GM12878 (cell line): ENCODE measurements at regions not wholly inside any gene's neighbourhood (a gene's known extent, or its start where the extent isn't known, plus 50 kb on each side); places are given as distances from the start of the nearest gene placed in this dataset.

Experiments
- ATAC-seq: fragments of 200-7000 bp; cut with Tn5 transposase; 3 replicates; pipeline ENCODE4 v1.9.1; 2020; ENCODE audit warnings: mild to moderate bottlenecking, moderate library complexity
- BruUV-seq: library from RNA; stranded (reverse); fragments of 400-500 nt; replicated peaks from 2 replicates; lab custom pipeline; 2021; lab: Mats Ljungman, UMichigan
- CTCF ChIA-PET: fragments of 300-600 bp; sonication (Branson Sonifier 250); formaldehyde crosslinking; extraction: SDS; loops from one replicate; lab custom pipeline; 2021; ENCODE audit warnings: inconsistent platforms; lab: Yijun Ruan, JAX
- POLR2A ChIA-PET: fragments of 350-600 bp; formaldehyde crosslinking; extraction: SDS; loops from one replicate; lab custom pipeline; 2021; ENCODE audit warnings: inconsistent platforms; lab: Charles Lee
- RAD21 ChIA-PET: fragments of 300-600 bp; sonication (Branson Sonifier 250); formaldehyde crosslinking; loops from one replicate; lab custom pipeline; 2023; ENCODE audit warnings: antibody characterized with exemption; ENCODE audit not compliant: unreplicated experiment; lab: Charles Lee
- SMC1A ChIA-PET: fragments of 300-600 bp; sonication (Branson Sonifier 250); formaldehyde crosslinking; loops from one replicate; lab custom pipeline; 2023; ENCODE audit not compliant: unreplicated experiment, uncharacterized antibody; lab: Charles Lee
- DNase-seq: peaks from one replicate; pipeline ENCODE4 v3.0.0-alpha.2; 2011; ENCODE audit warnings: low read depth, low spot score
- FAIRE-seq: peaks from 3 replicates; lab custom pipeline; 2011; peaks lifted over from hg19 to GRCh38; lab: Jason Lieb, UNC
- H2AFZ ChIP-seq: 2 replicates; pipeline ENCODE4 v1.6.0; 2011; ENCODE audit warnings: low read depth, low read length, control low read depth; ENCODE audit not compliant: control insufficient read depth
- H3K27ac ChIP-seq: 2 replicates; pipeline ENCODE4 v1.5.1; 2011; ENCODE audit warnings: control low read depth; ENCODE audit not compliant: control insufficient read depth, insufficient read depth
- H3K27me3 ChIP-seq, 2 experiments: replicated peaks in 1 of 2; 2 replicates each; pipeline versions ENCODE4 v1.6.0 to v1.6.1; 2011; ENCODE audit warnings: low read length in 1 of 2; ENCODE audit not compliant: control insufficient read depth in 2 of 2, insufficient read depth in 2 of 2
- H3K36me3 ChIP-seq, 2 experiments: 2 replicates each; pipeline ENCODE4 v1.5.1; 2011; ENCODE audit warnings: low read length in 1 of 2; ENCODE audit not compliant: control insufficient read depth in 2 of 2, insufficient read depth in 2 of 2
- H3K4me1 ChIP-seq: 2 replicates; pipeline ENCODE4 v1.6.1; 2011; ENCODE audit warnings: mild to moderate bottlenecking, low read length, moderate library complexity, mixed read lengths; ENCODE audit not compliant: control insufficient read depth, insufficient read depth
- H3K4me2 ChIP-seq: 2 replicates; pipeline ENCODE4 v1.6.0; 2011; ENCODE audit warnings: control low read depth; ENCODE audit not compliant: control insufficient read depth, insufficient read depth
- H3K4me3 ChIP-seq: fragments of 200-600 bp; sonication (generic); 2 replicates; pipeline ENCODE4 v1.5.1; 2016
- H3K79me2 ChIP-seq: 2 replicates; pipeline ENCODE4 v1.6.0; 2011; ENCODE audit warnings: low read length; ENCODE audit not compliant: control insufficient read depth, insufficient read depth
- H3K9ac ChIP-seq: 2 replicates; pipeline ENCODE4 v1.8.0; 2011; ENCODE audit warnings: low read length, control low read depth, mixed read lengths; ENCODE audit not compliant: control insufficient read depth, insufficient read depth
- H3K9me3 ChIP-seq: replicated peaks from 3 replicates; pipeline ENCODE4 v1.5.1; 2011; ENCODE audit warnings: mild to moderate bottlenecking, low read length; ENCODE audit not compliant: control insufficient read depth, insufficient read depth
- H4K20me1 ChIP-seq: 2 replicates; pipeline ENCODE4 v1.6.0; 2011; ENCODE audit not compliant: control insufficient read depth, insufficient read depth
- ATF2 ChIP-seq: IDR thresholded peaks from 2 replicates; pipeline ENCODE4 v1.6.1; 2012; ENCODE audit warnings: low read length, inconsistent platforms
- ATF7 ChIP-seq: fragments of 450-650 bp; IDR thresholded peaks from 2 replicates; pipeline ENCODE4 v1.6.1; 2016; ENCODE audit warnings: low read depth, mild to moderate bottlenecking
- BHLHE40 ChIP-seq, 2 experiments: fragments of 450-650 bp in 1 of 2; IDR thresholded peaks; 2 replicates each; pipeline ENCODE4 v1.6.1; 2011 to 2017; ENCODE audit warnings: low read depth in 2 of 2, borderline replicate concordance in 1 of 2, improper control_type of control experiment in 1 of 2, low read length in 1 of 2, mild to moderate bottlenecking in 1 of 2
- CBX5 ChIP-seq: sonication (generic); IDR thresholded peaks from 2 replicates; pipeline ENCODE4 v1.6.1; 2016; ENCODE audit warnings: low read depth, moderate library complexity, mild to moderate bottlenecking, inconsistent platforms
- MEF2A ChIP-seq: IDR thresholded peaks from 2 replicates; pipeline ENCODE4 v1.6.1; 2011; ENCODE audit warnings: low read depth, mild to moderate bottlenecking, low read length, moderate library complexity; ENCODE audit not compliant: insufficient read depth
- MTA2 ChIP-seq: fragments of 450-650 bp; IDR thresholded peaks from 2 replicates; pipeline ENCODE4 v1.6.1; 2016; ENCODE audit warnings: low read depth, mild to moderate bottlenecking, moderate library complexity
- PAX5 ChIP-seq: IDR thresholded peaks from 2 replicates; pipeline ENCODE4 v1.6.1; 2011; ENCODE audit warnings: low read depth, low read length, borderline replicate concordance
- RFX5 ChIP-seq: IDR thresholded peaks from 2 replicates; pipeline ENCODE4 v1.6.1; 2011; ENCODE audit warnings: low read depth, low read length, improper control_type of control experiment
- SIN3A ChIP-seq: IDR thresholded peaks from 2 replicates; pipeline ENCODE4 v1.6.1; 2012; ENCODE audit warnings: low read depth, low read length, improper control_type of control experiment
- SMAD5 ChIP-seq: IDR thresholded peaks from 2 replicates; pipeline ENCODE4 v1.6.1; 2016; ENCODE audit warnings: antibody characterized with exemption, low read depth
- TCF12 ChIP-seq: IDR thresholded peaks from 2 replicates; pipeline ENCODE4 v1.6.1; 2011; ENCODE audit warnings: low read depth, mild to moderate bottlenecking, low read length
- YY1 ChIP-seq: IDR thresholded peaks from 2 replicates; pipeline ENCODE4 v1.6.1; 2011; ENCODE audit warnings: low read depth, mild to moderate bottlenecking, low read length
- ZBED1 ChIP-seq: IDR thresholded peaks from 2 replicates; pipeline ENCODE4 v1.6.1; 2016; ENCODE audit warnings: borderline replicate concordance
- ZNF622 ChIP-seq: fragments of 450-650 bp; IDR thresholded peaks from 2 replicates; pipeline ENCODE4 v1.6.1; 2017; ENCODE audit warnings: mild to moderate bottlenecking, inconsistent platforms
- WGBS: methylation state at CpG from one replicate; pipeline ENCODE4 v1.1.6; 2016; ENCODE audit warnings: low lambda C conversion rate; ENCODE audit not compliant: insufficient replicate concordance, insufficient coverage; ENCODE audit errors: missing lambda C conversion rate; 5-methylcytosine and 5-hydroxymethylcytosine counted together
- in situ Hi-C: fragments of 300-500 bp; cut with MboI; formaldehyde crosslinking; loops from 9 replicates; pipeline ENCODE4 v1.14.3; 2018; ENCODE audit warnings: mixed read lengths
- intact Hi-C: fragments of 100-400 bp; cut with micrococcal nuclease; formaldehyde crosslinking; loops from one replicate; pipeline ENCODE4 v1.14.2; 2022; ENCODE audit not compliant: unreplicated experiment
- TF ChIP-seq, protein P1 (sequence below): IDR thresholded peaks from 2 replicates; pipeline ENCODE4 v1.6.1; 2012; ENCODE audit warnings: mild to moderate bottlenecking, low read depth, low read length

- TF ChIP-seq ATF2: no peak
- TF ChIP-seq CBX5: no peak
- TF ChIP-seq MTA2: no peak
- no peak for TF ChIP-seq ZBED1
- no peak for TF ChIP-seq YY1
- TF ChIP-seq BHLHE40 (IDR thresholded peaks at IDR 0.05; ENCODE audit: borderline replicate concordance in 1 of 2, low read depth in 2 of 2, low read length in 1 of 2): no peak
- TF ChIP-seq SIN3A: no peak
- TF ChIP-seq ATF7: no peak
Observed at GRCh38 chr14:25233613-25234012, 183.7 kb upstream of the STXBP6 start (continued).

- intact Hi-C loops (no loop called here), in situ Hi-C loops (no loop called here)
- Histone ChIP-seq H4K20me1 (no peaks in the 10 kb centered on the region), H3K27me3 (no peaks in the 10 kb centered on the region), H3K9me3 (no peaks in the 10 kb centered on the region; the same call in 2 of the 3 replicates), H3K4me3 (no peak overlapping the region), H3K9ac (no peak overlapping the region), H3K4me2 (no peak overlapping the region), H3K27ac (no peak overlapping the region), H2AFZ (no peak overlapping the region), H3K36me3 (no peaks in the 10 kb centered on the region), H3K79me2 (no peaks in the 10 kb centered on the region), H3K4me1 (no peaks in the 10 kb centered on the region)
- ChIA-PET CTCF (no interaction called here), POLR2A (no interaction called here), SMC1A (interaction anchor here (0.6 kb wide), 1 partner anchor 388 kb away, joined by 3 read pairs; no protein-coding TSS in a partner anchor), RAD21 (no interaction called here)
- ATAC-seq: no peak
- no TSS peak for BruUV-seq
- WGBS: 38% methylated on average over 4 of the region's 4 CpGs
- no peak for FAIRE-seq
- no peak for DNase-seq
- TF ChIP-seq MEF2A (no peak), PAX5 (no peak), SMAD5 (no peak), ZNF622 (no peak), TCF12 (no peak), RFX5 (no peak)
- TF ChIP-seq, protein P1, sequence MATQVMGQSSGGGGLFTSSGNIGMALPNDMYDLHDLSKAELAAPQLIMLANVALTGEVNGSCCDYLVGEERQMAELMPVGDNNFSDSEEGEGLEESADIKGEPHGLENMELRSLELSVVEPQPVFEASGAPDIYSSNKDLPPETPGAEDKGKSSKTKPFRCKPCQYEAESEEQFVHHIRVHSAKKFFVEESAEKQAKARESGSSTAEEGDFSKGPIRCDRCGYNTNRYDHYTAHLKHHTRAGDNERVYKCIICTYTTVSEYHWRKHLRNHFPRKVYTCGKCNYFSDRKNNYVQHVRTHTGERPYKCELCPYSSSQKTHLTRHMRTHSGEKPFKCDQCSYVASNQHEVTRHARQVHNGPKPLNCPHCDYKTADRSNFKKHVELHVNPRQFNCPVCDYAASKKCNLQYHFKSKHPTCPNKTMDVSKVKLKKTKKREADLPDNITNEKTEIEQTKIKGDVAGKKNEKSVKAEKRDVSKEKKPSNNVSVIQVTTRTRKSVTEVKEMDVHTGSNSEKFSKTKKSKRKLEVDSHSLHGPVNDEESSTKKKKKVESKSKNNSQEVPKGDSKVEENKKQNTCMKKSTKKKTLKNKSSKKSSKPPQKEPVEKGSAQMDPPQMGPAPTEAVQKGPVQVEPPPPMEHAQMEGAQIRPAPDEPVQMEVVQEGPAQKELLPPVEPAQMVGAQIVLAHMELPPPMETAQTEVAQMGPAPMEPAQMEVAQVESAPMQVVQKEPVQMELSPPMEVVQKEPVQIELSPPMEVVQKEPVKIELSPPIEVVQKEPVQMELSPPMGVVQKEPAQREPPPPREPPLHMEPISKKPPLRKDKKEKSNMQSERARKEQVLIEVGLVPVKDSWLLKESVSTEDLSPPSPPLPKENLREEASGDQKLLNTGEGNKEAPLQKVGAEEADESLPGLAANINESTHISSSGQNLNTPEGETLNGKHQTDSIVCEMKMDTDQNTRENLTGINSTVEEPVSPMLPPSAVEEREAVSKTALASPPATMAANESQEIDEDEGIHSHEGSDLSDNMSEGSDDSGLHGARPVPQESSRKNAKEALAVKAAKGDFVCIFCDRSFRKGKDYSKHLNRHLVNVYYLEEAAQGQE: no peak
Observed at GRCh38 chr14:25231004-25231403, 181.1 kb upstream of the STXBP6 start.
